Fibroblast of skin of left quadriceps (primary cell): ENCODE measurements at regions not wholly inside any gene's neighbourhood (a gene's known extent, or its start where the extent isn't known, plus 50 kb on each side); places are given as distances from the start of the nearest gene placed in this dataset.
"Not testable (repeated sequence)": the region's sequence is repeated elsewhere in the genome, so short reads cannot be mapped to it uniquely, and the experiment has no call there.

Experiments
- DNase-seq, 2 experiments: peaks; one replicate each; pipeline ENCODE4 v3.0.0-alpha.2; 2013; ENCODE audit warnings: low read depth in 2 of 2

DNA sequence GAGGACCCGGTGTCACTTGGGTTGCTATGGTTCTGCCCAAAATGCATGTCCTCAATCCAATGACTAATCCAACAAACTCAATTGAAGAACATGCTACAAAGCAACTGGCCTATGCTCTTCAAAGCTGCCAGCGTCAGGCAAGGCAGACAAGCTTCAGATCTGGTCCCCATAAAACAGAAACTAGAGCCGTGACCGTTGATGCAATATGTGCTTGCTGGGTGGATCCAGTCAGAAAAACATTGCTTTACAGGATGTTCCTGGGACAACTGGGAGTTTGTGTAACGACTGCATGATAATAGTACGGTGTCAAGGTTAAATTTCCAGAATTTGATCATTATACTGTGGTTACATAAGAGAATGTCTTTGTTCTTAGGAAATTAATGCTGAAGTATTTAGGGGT, 120.7 kb upstream of the CTBP2 start:
- no peak for DNase-seq

DNA sequence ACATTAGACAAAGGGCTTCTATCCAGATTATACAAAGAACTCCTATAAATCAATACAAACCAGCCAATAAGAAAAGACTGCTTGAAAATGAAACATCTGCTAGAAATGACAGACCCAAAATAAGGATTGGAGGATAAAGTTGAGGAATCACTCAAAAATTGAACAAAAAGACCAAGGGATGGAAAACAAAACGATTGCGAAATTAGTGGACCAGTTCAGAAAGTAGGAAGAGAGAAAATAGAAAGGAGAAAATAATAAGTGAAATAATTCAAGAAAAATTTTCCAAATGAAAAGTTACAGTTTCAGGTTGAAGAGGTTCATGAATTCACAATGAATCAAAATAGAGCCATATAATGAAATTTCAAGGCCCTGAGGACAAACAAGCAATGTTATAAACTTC, 115.8 kb upstream of the CTBP2 start:
- DNase-seq, result no peak

DNA sequence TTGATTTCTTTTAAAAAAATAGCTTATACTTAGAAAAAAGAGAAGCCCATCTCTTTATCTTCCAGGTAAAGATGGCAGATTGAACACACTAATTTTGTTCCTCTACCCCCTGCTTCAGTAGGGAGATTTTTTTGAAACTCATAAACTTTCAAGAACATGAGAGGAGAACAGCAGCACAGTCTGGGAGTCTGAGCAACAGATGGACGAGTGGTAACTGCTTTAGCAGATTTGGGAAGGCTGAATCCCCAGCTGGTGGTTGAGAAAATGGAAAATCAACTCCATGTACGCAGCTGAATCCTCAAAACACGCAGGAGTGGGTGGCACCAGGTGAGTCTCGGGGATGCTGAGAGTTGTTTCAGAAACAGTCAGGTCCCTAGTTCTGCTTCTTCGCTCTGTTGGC, 114.6 kb upstream of the CTBP2 start:
- DNase-seq, result no peak

DNA sequence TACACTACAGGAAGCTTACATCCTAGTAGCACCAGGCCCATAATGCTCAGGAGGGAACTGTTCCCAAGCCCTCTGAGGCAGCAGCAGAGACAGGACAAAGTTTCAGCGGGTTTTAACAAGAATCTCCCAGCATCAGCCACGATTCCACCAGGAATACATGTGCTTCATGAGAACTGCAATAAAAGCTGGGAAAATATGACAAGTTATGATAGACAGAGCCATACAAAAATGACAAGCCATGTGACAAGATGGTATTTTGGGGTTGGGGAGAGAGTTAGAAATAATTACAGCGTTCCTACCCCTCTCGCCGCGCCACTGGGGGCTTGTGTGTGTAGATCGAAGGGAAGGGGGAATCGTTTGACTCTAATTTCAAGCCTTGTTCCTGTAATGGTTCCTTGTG, 112.7 kb upstream of the CTBP2 start:
- DNase-seq, result no peak

DNA sequence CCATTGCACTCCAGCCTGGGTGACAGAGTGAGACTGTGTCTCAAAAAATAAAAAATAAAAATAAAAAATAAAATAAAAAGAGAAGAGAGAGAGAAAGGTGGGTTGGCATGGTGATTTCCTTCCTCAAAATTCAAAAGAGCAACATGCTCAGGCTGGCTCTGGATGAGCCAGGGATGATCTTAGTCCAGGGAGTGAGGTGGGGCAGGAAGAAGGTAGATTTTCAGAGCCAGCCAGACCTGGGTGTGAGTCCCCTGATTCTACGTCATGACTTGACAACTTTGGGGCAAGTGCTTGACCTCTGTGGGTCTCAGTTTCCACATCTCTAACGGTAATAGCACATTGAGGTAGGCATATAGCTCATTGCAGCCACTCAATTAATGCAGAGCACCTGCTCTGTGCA, 109.4 kb upstream of the CTBP2 start:
- DNase-seq, result no peak

DNA sequence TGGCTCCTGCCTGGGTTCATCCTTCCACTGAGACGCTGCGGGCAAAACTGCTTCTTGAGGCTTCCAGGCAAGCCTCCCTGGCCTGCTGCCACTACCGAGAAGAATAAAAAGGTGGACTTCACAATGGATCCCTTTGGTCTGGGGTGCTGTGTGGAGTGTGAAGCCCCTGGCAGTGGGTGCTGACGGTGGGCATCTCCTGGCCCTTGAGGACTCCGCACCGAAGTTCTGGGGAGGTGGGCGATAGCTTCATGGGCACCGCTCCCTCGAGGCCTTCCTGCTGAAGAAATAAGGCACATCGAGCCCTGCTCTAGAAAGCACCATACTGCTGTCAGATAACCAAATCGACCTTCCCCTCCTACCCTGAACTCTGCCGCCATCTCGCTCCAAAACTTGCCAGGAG, 106.6 kb upstream of the CTBP2 start:
- DNase-seq, result no peak

DNA sequence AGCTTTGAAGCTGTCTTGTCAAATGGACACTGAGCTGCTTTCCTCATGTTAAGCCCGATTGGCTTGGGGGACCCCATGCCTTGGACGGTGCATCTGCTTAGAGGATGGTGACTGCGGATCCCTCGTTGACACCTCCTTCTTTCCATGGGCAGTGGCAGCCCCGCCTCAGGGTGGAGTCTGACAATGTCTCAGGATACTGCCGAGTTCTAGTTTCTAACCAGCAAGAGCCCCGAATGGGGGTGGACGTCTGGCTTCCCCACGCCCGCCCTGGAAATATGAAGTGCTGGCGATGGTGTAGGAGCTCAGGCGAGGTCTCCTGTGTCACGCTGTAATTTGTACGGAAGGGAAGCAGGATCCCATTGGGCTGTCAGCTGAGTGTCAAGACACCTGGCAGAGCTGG, 106.2 kb upstream of the CTBP2 start:
- no peak for DNase-seq

DNA sequence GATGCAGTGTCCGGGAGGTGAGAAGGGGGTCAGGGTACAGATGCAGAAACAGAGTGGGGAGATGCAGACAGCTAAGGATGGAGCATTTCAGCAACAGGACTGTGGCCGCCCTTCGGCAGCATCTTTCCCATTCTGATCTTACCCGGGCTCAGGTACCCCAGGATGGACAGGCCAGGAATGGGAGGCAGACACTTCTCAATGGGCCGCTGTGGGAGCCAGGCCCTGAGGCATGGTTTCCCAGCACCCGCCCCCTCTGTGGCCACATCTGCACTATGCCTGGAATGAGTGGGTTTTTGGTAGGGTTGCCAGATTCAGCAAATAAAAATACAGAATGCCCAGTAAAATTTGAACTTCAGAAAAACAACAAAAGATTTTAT, 105.2 kb upstream of the CTBP2 start:
- no peak for DNase-seq

DNA sequence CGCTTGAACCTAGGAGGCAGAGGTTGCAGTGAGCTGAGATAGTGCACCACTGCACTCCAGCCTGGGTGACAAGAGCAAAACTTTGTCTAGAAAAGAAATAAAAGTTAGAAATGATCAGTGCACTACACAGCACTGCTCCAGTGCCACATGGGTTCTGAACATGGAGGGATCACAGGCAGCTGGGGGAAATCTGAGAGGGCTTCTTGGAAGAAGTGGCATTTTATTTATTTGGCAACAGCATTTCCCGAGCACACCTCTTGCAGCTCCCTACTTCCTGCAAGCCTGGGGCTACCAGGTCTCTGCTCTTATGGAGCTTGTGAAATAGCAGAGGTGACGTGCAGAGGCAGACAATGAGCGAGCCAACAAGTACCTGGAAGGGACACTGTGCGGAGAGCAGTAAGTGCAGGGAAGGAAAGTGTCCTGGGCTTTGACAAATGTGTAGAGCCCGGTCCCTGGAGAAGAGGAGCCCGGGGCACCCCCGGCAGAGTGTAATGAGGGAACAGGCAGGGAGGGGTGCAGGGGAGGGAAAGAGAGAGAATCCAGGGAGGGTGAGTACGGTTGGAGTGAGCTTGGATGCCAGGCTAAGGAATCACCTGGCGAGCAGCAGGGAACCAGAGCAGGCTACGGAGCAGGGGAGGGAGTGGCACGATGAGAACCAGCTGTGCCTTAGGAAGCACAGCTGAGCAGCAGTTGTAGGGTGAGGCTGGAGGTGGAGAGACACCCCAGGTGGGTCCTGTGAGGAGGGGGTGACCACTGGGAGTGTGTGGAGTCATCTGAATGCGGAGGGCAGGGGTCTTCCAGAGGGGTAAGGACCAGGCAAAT, 104.6 kb upstream of the CTBP2 start:
- no peak for DNase-seq

DNA sequence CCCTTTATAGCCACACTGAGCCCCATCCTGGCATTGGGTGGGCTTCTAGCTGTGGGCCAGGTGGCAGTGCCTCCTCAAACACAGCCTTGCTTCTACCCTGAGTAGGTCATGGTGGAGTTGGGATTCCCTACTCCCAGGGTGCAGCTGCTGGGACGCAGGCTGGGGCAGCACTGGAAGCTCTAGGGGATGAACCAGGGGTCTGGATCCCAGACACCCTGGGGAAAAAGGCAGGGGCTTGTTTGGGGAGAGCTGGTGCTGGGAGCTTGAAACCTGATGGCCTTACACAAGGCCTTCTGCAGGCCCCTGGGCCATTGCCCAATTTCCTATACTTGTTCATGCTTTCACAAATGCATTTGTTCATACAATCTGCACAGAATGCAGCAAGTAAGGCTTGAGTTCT, 103.7 kb upstream of the CTBP2 start:
- DNase-seq, result no peak

DNA sequence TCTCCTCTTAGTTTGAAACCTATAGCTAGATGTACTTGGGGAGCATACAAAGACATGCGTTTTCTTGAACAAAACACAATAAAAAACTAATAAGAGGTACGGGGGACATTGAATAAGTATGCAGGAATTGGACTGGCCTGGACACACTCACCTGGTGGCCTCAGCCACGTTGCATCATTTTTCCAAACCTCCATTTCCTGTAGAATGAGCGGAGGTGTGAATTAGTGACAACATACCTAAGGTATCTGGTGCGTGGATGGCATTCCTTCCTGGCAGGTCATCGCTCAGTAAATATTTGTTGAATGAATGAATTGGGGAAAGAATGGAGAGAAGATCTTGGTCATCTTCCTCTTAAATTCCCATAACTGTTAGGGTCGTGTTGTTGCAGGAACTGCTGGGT, 103.2 kb upstream of the CTBP2 start:
- peak in 1 of 2 experiments; percentile 6 for DNase-seq

DNA sequence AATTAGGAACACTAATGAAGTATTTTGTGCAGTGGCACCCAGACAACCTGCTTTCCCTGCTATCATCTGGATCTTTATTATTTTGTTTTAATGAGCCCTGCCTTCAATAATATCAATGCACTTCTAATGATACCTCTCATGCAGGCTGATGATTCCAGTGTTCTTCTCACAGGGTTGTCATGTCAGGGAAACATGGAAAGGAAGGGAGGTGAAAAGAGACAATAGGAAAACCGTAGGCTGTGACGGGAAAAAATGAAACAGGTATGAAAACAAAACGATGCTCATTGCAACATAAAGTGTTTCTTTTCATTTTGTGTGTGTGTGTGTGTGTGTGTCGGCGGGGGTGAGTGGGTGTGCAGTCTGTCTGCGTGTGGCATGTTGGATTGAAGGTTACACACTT, 102.6 kb upstream of the CTBP2 start:
- DNase-seq, result no peak

DNA sequence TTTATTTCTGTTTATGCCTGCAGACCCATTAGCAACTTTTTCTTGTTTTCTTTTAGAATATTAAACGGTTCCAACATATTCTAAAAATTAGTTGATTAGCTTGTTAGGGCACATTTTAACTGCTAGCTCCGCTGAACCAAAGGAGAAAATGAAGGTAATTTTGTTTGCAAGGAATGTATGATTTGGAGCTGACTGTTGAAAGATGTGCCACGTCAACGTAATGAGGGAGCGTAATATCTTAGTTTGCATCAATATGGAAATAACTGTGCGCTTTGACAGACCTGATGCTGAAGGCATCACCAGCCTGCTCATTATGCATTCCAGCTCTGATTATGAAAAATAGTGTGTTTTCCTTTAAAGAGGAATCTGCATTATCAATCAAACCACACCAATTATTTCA, 102.0 kb upstream of the CTBP2 start:
- no peak for DNase-seq

DNA sequence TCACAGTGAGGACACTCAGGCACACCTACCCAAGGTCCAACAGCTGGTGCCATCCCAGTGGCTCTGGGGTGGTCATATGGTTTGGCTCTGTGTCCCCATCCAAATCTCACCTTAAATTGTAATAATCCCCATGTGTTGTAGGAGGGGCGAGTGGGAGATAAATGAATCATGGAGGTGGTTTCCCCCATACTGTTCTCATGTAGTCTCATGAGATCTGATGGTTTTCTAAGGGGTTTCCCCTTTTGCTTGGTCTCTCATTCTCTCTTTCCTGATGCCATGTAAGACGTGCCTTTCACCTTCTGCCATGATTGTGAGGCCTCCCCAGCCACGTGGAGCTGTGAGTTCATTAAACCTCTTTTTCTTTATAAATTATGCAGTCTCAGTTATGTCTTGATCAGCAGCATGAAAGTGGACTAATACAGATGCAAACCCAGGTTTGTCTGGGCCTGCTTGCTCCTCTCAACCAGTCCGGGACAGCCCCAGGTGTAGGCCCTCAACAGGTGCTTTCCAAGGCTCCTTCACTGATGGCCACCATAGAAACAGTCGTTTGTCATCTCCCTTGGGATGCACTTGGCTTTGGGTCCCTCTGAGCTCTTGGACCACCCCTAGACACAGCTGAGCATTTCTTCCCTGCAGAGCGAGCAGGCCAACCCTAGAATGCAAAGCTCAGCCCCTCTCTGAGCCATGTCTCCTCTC, 101.3 kb upstream of the CTBP2 start:
- DNase-seq, result no peak

DNA sequence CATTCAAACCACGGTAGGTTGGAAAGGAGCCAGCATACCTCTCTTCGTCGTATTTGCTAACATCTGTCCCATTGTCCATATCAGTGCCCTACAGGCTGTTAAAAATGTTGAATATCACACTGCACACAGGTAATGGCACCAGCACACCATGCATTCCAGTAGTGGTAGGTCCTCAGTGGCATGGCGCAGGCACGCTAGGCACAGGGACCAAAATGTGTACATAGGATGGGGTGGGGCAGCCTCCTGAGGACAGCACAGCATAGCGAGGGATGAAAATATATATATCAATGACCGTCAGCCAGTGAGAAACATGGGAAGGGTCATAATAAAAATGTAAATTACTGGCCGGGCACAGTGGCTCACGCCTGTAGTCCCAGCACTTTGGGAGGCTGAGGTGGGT, 99.9 kb upstream of the CTBP2 start:
- no peak for DNase-seq

DNA sequence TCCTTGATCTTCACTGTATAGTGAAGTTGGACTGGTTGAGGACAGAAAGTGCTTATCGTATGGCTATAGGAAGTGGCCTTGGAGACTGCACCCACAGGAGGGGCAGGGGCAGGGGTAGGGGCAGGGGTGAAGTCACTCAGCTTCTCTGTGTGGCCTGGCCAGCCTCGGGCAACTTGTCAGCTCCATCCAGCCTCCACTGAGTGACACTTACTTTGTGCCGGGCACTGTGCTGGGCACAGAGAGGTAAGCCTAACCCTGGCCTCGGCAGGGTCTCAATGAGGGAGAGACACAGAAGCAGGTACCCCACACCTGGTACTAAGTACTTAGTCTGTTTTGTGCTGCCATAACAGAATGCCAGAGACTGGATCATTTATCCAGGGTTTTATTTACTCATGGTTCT, 99.3 kb upstream of the CTBP2 start:
- DNase-seq, result no peak

DNA sequence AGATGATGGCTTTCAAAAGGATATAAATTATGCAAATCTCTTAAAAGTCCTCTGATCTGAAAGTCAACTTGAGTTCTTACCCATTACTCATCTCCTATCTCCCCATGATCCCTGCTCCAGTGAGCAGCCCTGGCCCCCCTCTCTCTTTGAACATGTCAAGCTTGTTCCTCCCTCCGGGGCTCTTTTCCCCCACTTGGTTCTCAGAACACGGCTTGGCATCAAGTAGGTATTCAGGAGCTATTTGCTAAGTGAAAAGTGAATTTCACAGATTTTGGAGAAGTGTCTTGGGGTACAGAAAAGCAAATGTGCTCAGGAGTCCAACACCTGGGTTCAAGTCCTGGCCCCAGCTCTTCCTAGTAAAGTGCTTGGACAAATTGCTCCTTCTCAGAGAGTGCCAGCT, 98.3 kb upstream of the CTBP2 start:
- DNase-seq, result no peak

DNA sequence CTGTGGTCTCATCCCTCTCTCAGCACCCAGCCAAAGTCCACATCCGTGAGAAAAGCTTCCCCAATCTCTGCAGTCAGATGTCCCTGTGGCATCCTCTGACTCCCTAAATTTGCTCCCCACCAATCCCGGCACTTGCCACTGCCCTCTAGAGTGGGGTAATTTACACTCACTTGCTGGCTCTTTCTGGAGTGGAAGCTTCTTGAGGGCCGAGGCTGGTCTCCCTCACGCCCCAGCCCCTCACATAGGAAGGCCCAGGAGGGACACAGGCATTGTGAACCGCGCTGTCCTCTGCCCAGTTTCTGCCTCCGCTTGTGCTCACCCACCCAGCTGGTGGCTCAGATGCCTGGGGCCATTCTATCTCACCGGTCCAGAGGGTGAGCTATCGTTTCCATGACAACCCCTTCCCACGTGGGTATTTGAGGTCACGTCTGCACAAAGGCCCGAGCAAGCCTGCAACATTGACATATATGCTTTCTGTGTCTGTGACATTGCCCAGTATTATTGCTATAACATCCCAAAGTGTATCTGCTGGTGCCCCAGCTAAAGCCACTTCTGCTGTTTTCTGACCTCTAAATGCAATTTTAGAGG, 97.3 kb upstream of the CTBP2 start:
- DNase-seq, result no peak

DNA sequence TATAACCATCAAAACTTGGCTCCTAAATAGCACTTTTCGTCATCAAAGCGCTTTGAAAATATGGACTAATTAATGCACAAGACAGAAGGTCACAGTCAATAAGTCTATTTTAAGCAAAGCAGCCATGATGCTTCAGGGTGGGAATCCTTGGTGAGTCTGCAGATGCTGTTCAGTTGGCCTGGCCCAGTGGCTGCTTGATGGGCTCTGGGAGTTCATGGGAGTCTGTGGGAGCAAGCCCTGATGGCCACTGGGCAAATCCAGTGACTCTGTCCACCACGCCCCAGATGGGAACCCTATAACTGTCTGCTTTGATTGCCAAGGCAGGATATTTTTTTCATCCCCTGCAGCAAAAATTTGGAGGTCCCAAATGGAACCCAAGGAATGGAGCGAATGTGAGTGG, 95.7 kb upstream of the CTBP2 start:
- DNase-seq, result no peak

DNA sequence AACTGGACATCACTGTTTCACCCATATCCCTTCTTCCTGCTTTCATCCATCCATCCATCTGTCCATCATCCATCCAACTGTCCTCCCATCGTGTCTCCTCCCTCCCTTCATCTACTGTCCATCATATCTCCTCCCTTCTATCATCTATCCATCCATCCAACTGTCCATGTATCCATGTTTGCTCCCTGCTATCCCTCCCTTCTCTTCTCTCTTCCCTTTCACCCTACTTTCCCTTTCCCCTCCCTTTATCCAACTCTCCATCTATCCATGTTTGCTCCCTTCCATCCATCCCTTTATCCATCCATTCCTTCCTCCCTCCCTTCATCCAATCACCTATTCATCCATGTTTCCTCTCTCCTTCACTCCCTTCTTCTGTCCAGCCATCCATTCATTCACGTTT, 92.6 kb upstream of the CTBP2 start:
- DNase-seq, result no peak

DNA sequence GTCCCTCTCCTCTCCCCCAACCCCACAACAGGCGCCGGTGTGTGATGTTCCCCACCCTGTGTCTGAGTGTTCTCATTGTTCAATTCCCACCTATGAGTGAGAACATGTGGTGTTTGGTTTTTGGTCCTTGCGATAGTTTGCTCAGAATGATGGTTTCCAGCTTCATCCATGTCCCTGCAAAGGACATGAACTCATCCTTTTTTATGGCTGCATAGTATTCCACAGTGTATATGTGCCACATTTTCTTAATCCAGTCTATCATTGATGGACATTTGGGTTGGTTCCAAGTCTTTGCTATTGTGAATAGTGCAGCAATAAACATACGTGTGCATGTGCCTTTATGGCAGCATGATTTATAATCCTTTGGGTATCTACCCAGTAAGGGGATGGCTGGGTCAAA, 90.5 kb upstream of the CTBP2 start:
- not testable (repeated sequence) for DNase-seq

DNA sequence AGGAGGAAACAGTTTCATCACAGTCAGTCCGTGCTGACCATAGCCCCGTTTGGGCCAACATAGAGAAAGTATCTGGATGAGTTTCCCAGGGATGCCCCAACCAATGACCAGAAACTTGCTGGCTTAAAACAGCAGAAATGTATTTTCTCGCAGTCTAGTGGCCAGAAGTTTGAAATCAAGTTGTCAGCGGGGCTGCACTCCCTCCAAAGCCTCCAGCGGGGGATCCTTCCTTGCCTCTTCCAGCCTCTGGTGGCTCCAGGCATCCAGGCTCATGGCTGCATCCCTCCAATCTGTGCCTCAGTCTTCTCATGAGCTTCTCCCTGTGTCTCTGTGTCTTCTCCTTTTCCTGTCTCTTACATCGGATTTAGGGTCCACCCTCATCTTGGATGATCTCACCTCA, 89.6 kb upstream of the CTBP2 start:
- DNase-seq, result no peak

DNA sequence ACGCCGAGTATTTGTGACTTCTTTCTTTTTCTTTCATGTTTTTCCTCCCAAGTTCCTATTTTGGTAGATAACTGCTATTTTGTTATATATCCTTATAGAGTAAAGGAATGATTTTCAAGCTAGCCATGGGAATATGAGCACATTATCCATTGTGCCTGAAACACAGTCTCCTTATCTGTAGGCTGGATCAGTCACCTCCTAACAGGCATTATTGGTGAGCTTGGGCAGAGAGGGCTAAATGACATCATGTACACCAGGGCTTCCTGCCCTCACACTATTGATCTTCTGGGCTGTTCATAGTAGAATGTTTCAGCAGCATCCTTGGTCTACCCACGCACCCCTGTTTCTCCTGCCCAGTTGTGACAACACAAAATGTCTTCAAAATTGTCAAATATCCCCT, 88.1 kb upstream of the CTBP2 start:
- no peak for DNase-seq
